Spleen (tissue), 11 donors: ENCODE measurements at regions not wholly inside any gene's neighbourhood (a gene's known extent, or its start where the extent isn't known, plus 50 kb on each side); places are given as distances from the start of the nearest gene placed in this dataset.
A peak's percentile ranks its signal among the peaks of the same experiment; 100 is the strongest.

Source experiments
- DNase-seq: peaks from one replicate; pipeline ENCODE4 v3.0.0-alpha.2; 2020
- H3K27ac ChIP-seq, 8 donors: fragments of 200-600 bp; sonication (generic) in 7 of 8; 1 replicate in 4 of 8; 2 replicates in 4 of 8; pipeline versions ENCODE4 v1.5.0 to v1.8.0; 2016 to 2021; ENCODE audit warnings: inconsistent platforms in 4 of 8, mild to moderate bottlenecking in 4 of 8, moderate library complexity in 1 of 8
- H3K27me3 ChIP-seq, 7 donors: fragments of 200-600 bp; sonication (generic) in 6 of 7; replicated peaks in 1 of 7; 1 replicate in 4 of 7; 2 replicates in 3 of 7; pipeline versions ENCODE4 v1.5.0 to v1.8.0; 2016 to 2021; ENCODE audit warnings: inconsistent platforms in 3 of 7, mild to moderate bottlenecking in 1 of 7
- H3K36me3 ChIP-seq, 6 donors: fragments of 200-600 bp; sonication (generic) in 5 of 6; 1 replicate in 4 of 6; 2 replicates in 2 of 6; pipeline versions ENCODE4 v1.5.0 to v1.8.0; 2016 to 2021; ENCODE audit warnings: inconsistent platforms in 2 of 6
- H3K4me1 ChIP-seq, 6 donors: fragments of 200-600 bp; sonication (generic) in 5 of 6; 1 replicate in 3 of 6; 2 replicates in 3 of 6; pipeline versions ENCODE4 v1.5.0 to v1.8.0; 2016 to 2021; ENCODE audit warnings: inconsistent platforms in 3 of 6
- H3K4me3 ChIP-seq, 8 donors: fragments of 200-600 bp; sonication (generic) in 7 of 8; 1 replicate in 4 of 8; 2 replicates in 4 of 8; pipeline versions ENCODE4 v1.5.0 to v1.8.0; 2016 to 2021; ENCODE audit warnings: inconsistent platforms in 4 of 8, mild to moderate bottlenecking in 4 of 8, moderate library complexity in 2 of 8
- H3K9me3 ChIP-seq, 8 donors: fragments of 200-600 bp; sonication (generic) in 7 of 8; 1 replicate in 4 of 8; 2 replicates in 4 of 8; pipeline versions ENCODE4 v1.5.0 to v1.8.0; 2016 to 2021; ENCODE audit warnings: inconsistent platforms in 4 of 8
- POLR2A ChIP-seq, 3 donors: fragments of 450-650 bp; IDR thresholded peaks; one replicate each; pipeline ENCODE4 v1.5.1; 2017; ENCODE audit warnings: antibody characterized with exemption in 3 of 3, mild to moderate bottlenecking in 1 of 3
- POLR2AphosphoS5 ChIP-seq, 3 donors: sonication (generic); formaldehyde crosslinking; IDR thresholded peaks; one replicate each; pipeline ENCODE4 v1.5.1; 2017; ENCODE audit warnings: antibody characterized with exemption in 3 of 3
- whole genome bisulfite sequencing, 5 donors: extraction: QIAGEN DNeasy Blood & Tissue Kit in 3 of 5; methylation state at CpG; one replicate each; pipeline versions ENCODE4 v1.1.5 to v1.1.7; 2013 to 2018; 5-methylcytosine and 5-hydroxymethylcytosine counted together
- intact Hi-C: fragments of 100-400 bp; cut with DNase I; formaldehyde crosslinking; loops from one replicate; pipeline ENCODE4 v1.15.0; 2023; ENCODE audit warnings: low total_unique reads
- TF ChIP-seq, protein P1 (sequence below), 11 experiments: fragments of 200-600 bp in 7 of 11; fragments of 450-650 bp in 4 of 11; sonication (generic) in 4 of 11; IDR thresholded peaks in 8 of 11; conservative IDR thresholded peaks in 3 of 11; 1 replicate in 7 of 11; 2 replicates in 4 of 11; pipeline versions ENCODE4 v1.4.0 to v1.8.0; 2016 to 2021; ENCODE audit warnings: antibody characterized with exemption in 11 of 11, inconsistent platforms in 4 of 11, mild to moderate bottlenecking in 1 of 11
- donor health status: healthy with polysubstance abuse.
- donor health status: DM: no; HTN: no; CAD: no; lungs with moderate emphysema.
- donor health status: DM: no; HTN: no; CAD: no.
- donor health status: Bipolar disorder and iron deficiency.
- donor health status: healthy.
- donor health status: DM: no; HTN: no; CAD: no.
- donor health status: DM: yes; HTN: yes; CAD: no.

DNA sequence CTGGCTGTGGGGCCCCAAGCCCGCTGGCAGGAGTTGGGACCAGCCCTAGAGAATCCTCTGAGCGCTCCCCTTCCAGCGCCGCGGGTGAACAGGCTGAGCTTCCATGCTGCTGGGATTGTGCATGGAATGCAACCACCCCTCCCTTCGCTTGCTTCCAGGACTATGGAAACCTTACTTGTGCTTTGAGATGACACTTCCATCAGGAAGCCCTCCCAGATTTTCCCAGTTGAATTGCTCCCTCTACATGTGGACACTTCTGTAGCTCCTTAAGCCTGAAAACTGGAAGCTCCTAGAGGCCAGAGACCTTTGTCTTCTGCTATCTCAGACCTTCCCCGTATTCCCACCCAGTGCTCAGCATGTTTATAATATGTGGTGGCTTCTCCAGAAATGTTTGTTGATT is 213.2 kb upstream of the RPL38 start:
- Histone ChIP-seq H3K4me3 (no peak overlapping the region), H3K27ac (no peak overlapping the region), H3K27me3 (peaks cover 0 to 30% (median 0%) of the 10 kb centered on the region in 7 donors), H3K4me1 (peaks cover 0 to 1% (median 0%) of the 10 kb centered on the region in 6 donors), H3K9me3 (no peaks in the 10 kb centered on the region), H3K36me3 (no peaks in the 10 kb centered on the region)
- DNase-seq: peak; percentile 28
- intact Hi-C loops: no loop called here
- WGBS, 5 donors: 84 to 96% (median 91%) methylated on average over 7 of the region's 7 CpGs
- TF ChIP-seq POLR2AphosphoS5 (IDR thresholded peaks at IDR 0.05) (no peak), POLR2A (IDR thresholded peaks at IDR 0.05) (no peak)
- TF ChIP-seq, protein P1, sequence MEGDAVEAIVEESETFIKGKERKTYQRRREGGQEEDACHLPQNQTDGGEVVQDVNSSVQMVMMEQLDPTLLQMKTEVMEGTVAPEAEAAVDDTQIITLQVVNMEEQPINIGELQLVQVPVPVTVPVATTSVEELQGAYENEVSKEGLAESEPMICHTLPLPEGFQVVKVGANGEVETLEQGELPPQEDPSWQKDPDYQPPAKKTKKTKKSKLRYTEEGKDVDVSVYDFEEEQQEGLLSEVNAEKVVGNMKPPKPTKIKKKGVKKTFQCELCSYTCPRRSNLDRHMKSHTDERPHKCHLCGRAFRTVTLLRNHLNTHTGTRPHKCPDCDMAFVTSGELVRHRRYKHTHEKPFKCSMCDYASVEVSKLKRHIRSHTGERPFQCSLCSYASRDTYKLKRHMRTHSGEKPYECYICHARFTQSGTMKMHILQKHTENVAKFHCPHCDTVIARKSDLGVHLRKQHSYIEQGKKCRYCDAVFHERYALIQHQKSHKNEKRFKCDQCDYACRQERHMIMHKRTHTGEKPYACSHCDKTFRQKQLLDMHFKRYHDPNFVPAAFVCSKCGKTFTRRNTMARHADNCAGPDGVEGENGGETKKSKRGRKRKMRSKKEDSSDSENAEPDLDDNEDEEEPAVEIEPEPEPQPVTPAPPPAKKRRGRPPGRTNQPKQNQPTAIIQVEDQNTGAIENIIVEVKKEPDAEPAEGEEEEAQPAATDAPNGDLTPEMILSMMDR (IDR thresholded peaks at IDR 0.05 in 8 of 11, conservative IDR thresholded peaks at IDR 0.05 in 3 of 11): no peak

DNA sequence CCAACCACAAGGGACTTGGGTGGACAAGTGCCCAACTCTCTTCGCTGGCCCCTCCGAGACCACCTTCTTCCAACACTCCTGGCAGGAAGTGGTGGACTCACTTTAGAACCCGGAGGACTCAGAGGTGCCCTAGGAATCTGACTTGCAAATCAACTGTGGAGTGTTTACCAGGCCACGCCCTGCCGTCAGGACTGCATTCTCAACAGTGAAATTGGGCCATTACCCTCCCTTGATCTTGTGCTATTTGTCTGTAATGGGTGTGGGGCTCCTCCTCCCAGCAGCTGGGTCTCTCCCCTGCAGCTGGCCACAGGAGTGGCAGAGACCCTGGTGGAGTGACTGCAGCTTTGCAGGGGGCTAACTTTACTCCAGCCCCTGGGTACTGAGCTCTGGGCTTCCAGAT is 212.2 kb upstream of the RPL38 start:
- Histone ChIP-seq H3K36me3 (no peaks in the 10 kb centered on the region), H3K27ac (no peak overlapping the region), H3K9me3 (no peaks in the 10 kb centered on the region), H3K4me1 (no peaks in the 10 kb centered on the region), H3K27me3 (peaks cover 0 to 25% (median 0%) of the 10 kb centered on the region in 7 donors), H3K4me3 (no peak overlapping the region)
- TF ChIP-seq, protein P1 (IDR thresholded peaks at IDR 0.05 in 8 of 11, conservative IDR thresholded peaks at IDR 0.05 in 3 of 11): no peak
- intact Hi-C loops: no loop called here
- no peak for DNase-seq
- WGBS, 5 donors: 79 to 87% (median 84%) methylated on average over 5 of the region's 5 CpGs

GRCh38 chr17:73994946-73995345 is 208.5 kb upstream of the RPL38 start:
- Histone ChIP-seq H3K36me3 (no peaks in the 10 kb centered on the region), H3K4me1 (peaks cover 0 to 6% (median 4%) of the 10 kb centered on the region in 6 donors), H3K4me3 (no peak overlapping the region), H3K27me3 (peaks cover 0 to 40% (median 0%) of the 10 kb centered on the region in 7 donors), H3K9me3 (no peaks in the 10 kb centered on the region), H3K27ac (no peak overlapping the region)
- intact Hi-C loops: no loop called here
- TF ChIP-seq, protein P1 (IDR thresholded peaks at IDR 0.05 in 8 of 11, conservative IDR thresholded peaks at IDR 0.05 in 3 of 11): no peak
- TF ChIP-seq POLR2AphosphoS5 (IDR thresholded peaks at IDR 0.05) (no peak), POLR2A (IDR thresholded peaks at IDR 0.05) (no peak)
- DNase-seq: no peak
- WGBS, 5 donors: 83 to 92% (median 85%) methylated on average over 4 of the region's 4 CpGs

DNA sequence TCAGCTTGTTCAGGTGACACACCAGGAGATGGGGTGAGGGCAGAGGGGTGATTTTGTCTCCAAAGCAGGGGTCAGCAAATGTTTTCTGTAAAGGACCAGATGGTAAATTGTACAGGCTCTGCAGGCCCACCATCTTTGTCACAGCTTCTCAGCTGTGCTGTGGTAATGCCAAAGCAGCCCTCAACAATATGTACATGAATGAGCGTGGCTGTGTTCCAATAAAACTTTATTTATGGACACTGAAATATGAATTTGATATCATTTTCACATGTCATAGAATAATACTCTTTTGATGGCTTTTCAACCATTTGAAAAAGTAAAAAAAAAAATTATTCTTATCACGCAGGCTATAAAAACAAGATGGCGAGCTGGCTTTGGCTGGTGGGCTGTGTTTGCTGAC is 206.4 kb upstream of the RPL38 start:
- H3K27me3 ChIP-seq: peaks cover 0 to 31% (median 0%) of the 10 kb centered on the region in 7 donors
- intact Hi-C loops: no loop called here

More for the DNA sequence above, 206.4 kb upstream of the RPL38 start:
- Histone ChIP-seq H3K4me3 (no peak overlapping the region), H3K4me1 (peaks cover 0 to 6% (median 4%) of the 10 kb centered on the region in 6 donors), H3K27ac (no peak overlapping the region), H3K9me3 (no peaks in the 10 kb centered on the region), H3K36me3 (no peaks in the 10 kb centered on the region)
- no peak for DNase-seq
- no peak for TF ChIP-seq POLR2A (IDR thresholded peaks at IDR 0.05)
- TF ChIP-seq, protein P1 (IDR thresholded peaks at IDR 0.05 in 8 of 11, conservative IDR thresholded peaks at IDR 0.05 in 3 of 11): no peak
- no peak for TF ChIP-seq POLR2AphosphoS5 (IDR thresholded peaks at IDR 0.05)
- 92 to 97% (median 93%) methylated on average over 3 of the region's 3 CpGs for WGBS, 5 donors
